Sigmoid colon (tissue), 6 donors: ENCODE measurements at regions not wholly inside any gene's neighbourhood (a gene's known extent, or its start where the extent isn't known, plus 50 kb on each side); places are given as distances from the start of the nearest gene placed in this dataset.

ENCODE experiments used
- DNase-seq: peaks from one replicate; pipeline ENCODE4 v3.0.0-alpha.2; 2019
- H3K27ac ChIP-seq, 4 donors: fragments of 200-600 bp; sonication (generic); one replicate each; pipeline ENCODE4 v1.5.1; 2016 to 2019; ENCODE audit warnings: mild to moderate bottlenecking in 1 of 4
- H3K27me3 ChIP-seq, 3 donors: fragments of 200-600 bp; sonication (generic); one replicate each; pipeline ENCODE4 v1.5.1; 2019; ENCODE audit warnings: mild to moderate bottlenecking in 1 of 3
- H3K36me3 ChIP-seq, 4 donors: fragments of 200-600 bp; sonication (generic); one replicate each; pipeline ENCODE4 v1.5.1; 2016 to 2019
- H3K4me1 ChIP-seq, 4 donors: fragments of 200-600 bp; sonication (generic); one replicate each; pipeline ENCODE4 v1.5.1; 2017 to 2019
- H3K4me3 ChIP-seq, 4 donors: fragments of 200-600 bp; sonication (generic); one replicate each; pipeline ENCODE4 v1.5.1; 2017 to 2019; ENCODE audit warnings: mild to moderate bottlenecking in 2 of 4, moderate library complexity in 1 of 4
- H3K9me3 ChIP-seq, 4 donors: fragments of 200-600 bp in 3 of 4; sonication (generic) in 3 of 4; one replicate each; pipeline versions ENCODE4 v1.5.1 to v1.6.1; 2013 to 2019
- CTCF ChIP-seq, 4 experiments: fragments of 450-650 bp in 3 of 4; fragments of 200-600 bp in 1 of 4; IDR thresholded peaks; one replicate each; pipeline ENCODE4 v1.5.1; 2016 to 2019; ENCODE audit warnings: antibody characterized with exemption in 4 of 4, mild to moderate bottlenecking in 3 of 4, moderate library complexity in 2 of 4
- EP300 ChIP-seq, 4 donors: sonication (generic); formaldehyde crosslinking; IDR thresholded peaks; one replicate each; pipeline ENCODE4 v1.6.1; 2017; ENCODE audit warnings: antibody characterized with exemption in 4 of 4
- POLR2A ChIP-seq, 2 donors: fragments of 450-650 bp; IDR thresholded peaks; one replicate each; pipeline ENCODE4 v1.6.1; 2016; ENCODE audit warnings: antibody characterized with exemption in 2 of 2, mild to moderate bottlenecking in 2 of 2, moderate library complexity in 2 of 2
- POLR2AphosphoS5 ChIP-seq, 4 donors: sonication (generic); formaldehyde crosslinking; IDR thresholded peaks; one replicate each; pipeline ENCODE4 v1.6.1; 2017; ENCODE audit warnings: antibody characterized with exemption in 4 of 4
- WGBS, 2 donors: extraction: QIAGEN DNeasy Blood & Tissue Kit; methylation state at CpG; one replicate each; pipeline ENCODE4 v1.1.7; 2013; 5-methylcytosine and 5-hydroxymethylcytosine counted together
- intact Hi-C: fragments of 100-400 bp; cut with DNase I; formaldehyde crosslinking; loops from one replicate; pipeline ENCODE4 v1.15.1; 2023
- donor health status: healthy with polysubstance abuse.
- donor health status: healthy.

DNA sequence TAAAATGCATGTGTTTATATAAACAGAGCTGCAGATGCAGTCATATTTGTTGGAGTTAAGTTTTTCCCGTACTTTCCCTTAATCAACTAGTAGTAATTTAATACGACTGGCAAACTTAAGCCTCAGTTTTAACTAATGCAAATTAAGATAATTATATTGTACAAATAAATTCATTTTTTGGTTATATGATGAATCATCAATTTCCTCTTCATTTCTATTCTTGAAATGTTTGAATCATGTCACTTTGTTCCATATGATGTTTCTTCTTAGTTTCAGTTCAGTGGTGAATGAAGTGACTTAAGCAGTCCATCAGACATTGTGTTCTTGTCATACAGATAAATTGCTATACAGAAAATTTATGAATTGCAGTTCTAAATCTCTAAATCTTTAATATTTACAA lies 1361.2 kb upstream of the EPHA6 start:
- DNase-seq, result no peak
- no peaks in the 10 kb centered on the region for H3K9me3 ChIP-seq
- intact Hi-C loops, result no loop called here
- no peaks in the 10 kb centered on the region for H3K27me3 ChIP-seq
- TF ChIP-seq POLR2A (IDR thresholded peaks at IDR 0.05), result no peak
- no peak for TF ChIP-seq CTCF (IDR thresholded peaks at IDR 0.05)
- H3K36me3 ChIP-seq, result no peaks in the 10 kb centered on the region
- H3K4me1 ChIP-seq, result no peaks in the 10 kb centered on the region
- H3K4me3 ChIP-seq, result no peak overlapping the region
- no peak overlapping the region for H3K27ac ChIP-seq
- 77 to 78% methylated on average over 2 of the region's 2 CpGs for WGBS, 2 donors

- intact Hi-C loops, result no loop called here
- no peak overlapping the region for H3K4me3 ChIP-seq
- no peak overlapping the region for H3K27ac ChIP-seq
- TF ChIP-seq EP300 (IDR thresholded peaks at IDR 0.05) (no peak), CTCF (IDR thresholded peaks at IDR 0.05) (no peak), POLR2A (IDR thresholded peaks at IDR 0.05) (no peak), POLR2AphosphoS5 (IDR thresholded peaks at IDR 0.05) (no peak)
- H3K36me3 ChIP-seq, result no peaks in the 10 kb centered on the region
- H3K27me3 ChIP-seq, result no peaks in the 10 kb centered on the region
- DNase-seq, result no peak
- H3K9me3 ChIP-seq, result no peaks in the 10 kb centered on the region
- H3K4me1 ChIP-seq, result peaks cover 0 to 23% (median 7%) of the 10 kb centered on the region in 4 donors
Observed at GRCh38 chr3:95456835-95457234, 1357.6 kb upstream of the EPHA6 start.

GRCh38 chr3:95459706-95460105 lies 1354.7 kb upstream of the EPHA6 start:
- 73 to 74% methylated on average over 3 of the region's 3 CpGs for WGBS, 2 donors
- no peaks in the 10 kb centered on the region for H3K9me3 ChIP-seq
- no peaks in the 10 kb centered on the region for H3K36me3 ChIP-seq
- H3K4me3 ChIP-seq, result no peak overlapping the region
- intact Hi-C loops, result no loop called here
- no peak for DNase-seq
- no peak for TF ChIP-seq CTCF (IDR thresholded peaks at IDR 0.05)
- TF ChIP-seq POLR2A (IDR thresholded peaks at IDR 0.05), result no peak
- peak overlapping the region in 1 of 4 donors; percentile 49 for H3K27ac ChIP-seq
- H3K4me1 ChIP-seq, result peaks cover 0 to 29% (median 7%) of the 10 kb centered on the region in 4 donors
- no peaks in the 10 kb centered on the region for H3K27me3 ChIP-seq

GRCh38 chr3:95460274-95460673 lies 1354.1 kb upstream of the EPHA6 start:
- intact Hi-C loops, result no loop called here
- Histone ChIP-seq H3K27me3 (no peaks in the 10 kb centered on the region), H3K9me3 (no peaks in the 10 kb centered on the region), H3K27ac (peak overlapping the region in 1 of 4 donors; percentile 49), H3K4me3 (no peak overlapping the region), H3K4me1 (peaks cover 0 to 29% (median 7%) of the 10 kb centered on the region in 4 donors), H3K36me3 (no peaks in the 10 kb centered on the region)
- TF ChIP-seq POLR2AphosphoS5 (IDR thresholded peaks at IDR 0.05), result peak in 2 of 4 donors; percentile 71 to 73
- TF ChIP-seq EP300 (IDR thresholded peaks at IDR 0.05), result no peak
- 72 to 79% methylated on average over 2 of the region's 2 CpGs for WGBS, 2 donors
- peak; percentile 63 for DNase-seq

DNA sequence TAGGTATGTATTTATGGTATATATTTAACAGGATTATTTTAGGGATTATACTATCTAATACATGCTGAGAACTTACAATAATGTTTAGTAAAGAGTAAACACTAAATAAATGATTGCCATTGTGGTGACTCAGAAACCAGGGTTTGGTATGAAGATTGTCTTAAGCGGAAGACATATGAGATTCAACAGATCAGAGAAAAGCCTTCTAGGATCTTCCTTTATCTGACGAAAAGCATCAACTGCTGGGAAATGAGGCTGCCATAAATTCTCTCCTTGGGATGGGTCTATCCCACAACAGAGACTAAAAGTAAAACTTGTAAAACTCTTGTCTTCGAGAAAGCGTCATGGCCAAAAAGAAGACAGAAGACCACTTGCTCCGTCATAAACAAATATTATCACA lies 1352.2 kb upstream of the EPHA6 start:
- Histone ChIP-seq H3K27ac (no peak overlapping the region), H3K9me3 (no peaks in the 10 kb centered on the region), H3K27me3 (no peaks in the 10 kb centered on the region), H3K4me1 (peaks cover 0 to 29% (median 7%) of the 10 kb centered on the region in 4 donors), H3K4me3 (no peak overlapping the region), H3K36me3 (no peaks in the 10 kb centered on the region)
- WGBS, 2 donors, result 77 to 88% methylated on average over 5 of the region's 5 CpGs
- intact Hi-C loops, result no loop called here
- no peak for DNase-seq
- TF ChIP-seq CTCF (IDR thresholded peaks at IDR 0.05) (no peak), EP300 (IDR thresholded peaks at IDR 0.05) (no peak), POLR2AphosphoS5 (IDR thresholded peaks at IDR 0.05) (no peak), POLR2A (IDR thresholded peaks at IDR 0.05) (no peak)
